MCF 10A (cell line): ENCODE measurements at regions not wholly inside any gene's neighbourhood (a gene's known extent, or its start where the extent isn't known, plus 50 kb on each side); places are given as distances from the start of the nearest gene placed in this dataset.
A peak's percentile ranks its signal among the peaks of the same experiment; 100 is the strongest.

ENCODE experiments used
- BruUV-seq: library from RNA; stranded (reverse); fragments of 400-500 nt; replicated peaks from 2 replicates; lab custom pipeline; 2021; lab: Mats Ljungman, UMichigan
- CTCF ChIA-PET: fragments of 300-600 bp; sonication (Branson Sonifier 250); formaldehyde crosslinking; extraction: SDS; loops from one replicate; lab custom pipeline; 2021; ENCODE audit warnings: antibody characterized with exemption, inconsistent platforms; lab: Yijun Ruan, JAX
- POLR2A ChIA-PET: fragments of 300-600, 350-650 bp; sonication (Branson Sonifier 250); formaldehyde crosslinking; extraction: SDS; loops from one replicate; lab custom pipeline; 2020; ENCODE audit warnings: antibody characterized with exemption, inconsistent platforms; lab: Yijun Ruan, JAX
- DNase-seq: peaks from one replicate; pipeline ENCODE4 v3.0.0-alpha.2; 2018; ENCODE audit not compliant: unreplicated experiment
- H3K27ac Mint-ChIP-seq: one replicate; pipeline ENCODE4 v1.8.0; 2022; ENCODE audit warnings: mild to moderate bottlenecking, low read depth, mixed read lengths; ENCODE audit not compliant: unreplicated experiment
- H3K27me3 Mint-ChIP-seq: one replicate; pipeline ENCODE4 v1.8.0; 2022; ENCODE audit warnings: mixed read lengths; ENCODE audit not compliant: insufficient read depth, unreplicated experiment
- H3K36me3 Mint-ChIP-seq: one replicate; pipeline ENCODE4 v1.8.0; 2022; ENCODE audit warnings: mild to moderate bottlenecking, moderate library complexity, mixed read lengths; ENCODE audit not compliant: insufficient read depth, unreplicated experiment
- H3K4me1 Mint-ChIP-seq: one replicate; pipeline ENCODE4 v1.8.0; 2022; ENCODE audit warnings: mixed read lengths; ENCODE audit not compliant: insufficient read depth, unreplicated experiment
- H3K4me3 Mint-ChIP-seq: one replicate; pipeline ENCODE4 v1.8.0; 2022; ENCODE audit warnings: mild to moderate bottlenecking, moderate library complexity, mixed read lengths; ENCODE audit not compliant: unreplicated experiment
- H3K9me3 Mint-ChIP-seq: one replicate; pipeline ENCODE4 v1.8.0; 2022; ENCODE audit warnings: mixed read lengths; ENCODE audit not compliant: unreplicated experiment
- intact Hi-C: fragments of 100-400 bp; cut with micrococcal nuclease; formaldehyde crosslinking; loops from 2 replicates; pipeline ENCODE4 v1.14.1; 2022
- TF ChIP-seq, protein P1 (sequence below): fragments of 200-600 bp; IDR thresholded peaks from one replicate; pipeline ENCODE4 v1.8.0; 2022; ENCODE audit warnings: antibody characterized with exemption, mild to moderate bottlenecking; ENCODE audit not compliant: unreplicated experiment

DNA sequence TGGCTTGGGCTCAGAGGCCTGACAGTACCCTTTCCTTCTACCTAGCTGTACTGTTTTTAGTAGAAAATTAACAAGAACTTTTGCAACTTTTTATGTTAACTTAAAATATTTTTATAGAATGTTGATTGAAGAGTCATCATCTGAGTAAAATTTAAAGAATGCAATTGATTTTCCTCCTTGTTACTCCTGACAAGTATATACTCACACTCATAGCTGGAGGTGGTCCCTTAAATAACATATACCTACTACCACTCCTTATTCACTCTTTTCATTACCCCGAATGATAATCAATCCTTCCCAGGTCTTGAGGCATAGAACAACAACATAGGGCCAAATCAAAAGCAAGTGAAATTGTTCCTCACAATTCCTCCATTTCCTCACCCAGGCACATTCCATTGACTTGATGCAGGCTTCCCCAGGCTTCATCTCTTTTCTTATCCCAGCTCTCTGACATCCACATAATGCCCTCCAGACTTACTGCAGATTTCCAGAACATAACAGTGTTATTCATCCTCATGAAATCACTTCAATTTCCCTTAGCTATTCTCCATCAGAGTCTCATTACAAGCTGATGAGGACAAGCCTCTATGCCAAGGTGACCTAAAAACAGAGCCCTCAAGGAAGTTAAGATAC lies 73.2 kb upstream of the ANXA10 start:
- Mint-ChIP-seq H3K27me3 (no peaks in the 10 kb centered on the region), H3K4me1 (peaks cover 5% of the 10 kb centered on the region), H3K4me3 (no peak overlapping the region), H3K27ac (no peak overlapping the region), H3K9me3 (no peaks in the 10 kb centered on the region), H3K36me3 (no peaks in the 10 kb centered on the region)
- TF ChIP-seq, protein P1, sequence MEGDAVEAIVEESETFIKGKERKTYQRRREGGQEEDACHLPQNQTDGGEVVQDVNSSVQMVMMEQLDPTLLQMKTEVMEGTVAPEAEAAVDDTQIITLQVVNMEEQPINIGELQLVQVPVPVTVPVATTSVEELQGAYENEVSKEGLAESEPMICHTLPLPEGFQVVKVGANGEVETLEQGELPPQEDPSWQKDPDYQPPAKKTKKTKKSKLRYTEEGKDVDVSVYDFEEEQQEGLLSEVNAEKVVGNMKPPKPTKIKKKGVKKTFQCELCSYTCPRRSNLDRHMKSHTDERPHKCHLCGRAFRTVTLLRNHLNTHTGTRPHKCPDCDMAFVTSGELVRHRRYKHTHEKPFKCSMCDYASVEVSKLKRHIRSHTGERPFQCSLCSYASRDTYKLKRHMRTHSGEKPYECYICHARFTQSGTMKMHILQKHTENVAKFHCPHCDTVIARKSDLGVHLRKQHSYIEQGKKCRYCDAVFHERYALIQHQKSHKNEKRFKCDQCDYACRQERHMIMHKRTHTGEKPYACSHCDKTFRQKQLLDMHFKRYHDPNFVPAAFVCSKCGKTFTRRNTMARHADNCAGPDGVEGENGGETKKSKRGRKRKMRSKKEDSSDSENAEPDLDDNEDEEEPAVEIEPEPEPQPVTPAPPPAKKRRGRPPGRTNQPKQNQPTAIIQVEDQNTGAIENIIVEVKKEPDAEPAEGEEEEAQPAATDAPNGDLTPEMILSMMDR = no peak
- CTCF ChIA-PET = interaction anchor here (0.5 kb wide), 1 partner anchor 386 kb away, joined by 5 read pairs; no protein-coding TSS in a partner anchor
- intact Hi-C loops = no loop called here
- no TSS peak for BruUV-seq
- no peak for DNase-seq
- POLR2A ChIA-PET = interaction anchor here (0.5 to 1.1 kb wide), 2 partner anchors 14 to 122 kb away, joined by 3 read pairs; no protein-coding TSS in a partner anchor

DNA sequence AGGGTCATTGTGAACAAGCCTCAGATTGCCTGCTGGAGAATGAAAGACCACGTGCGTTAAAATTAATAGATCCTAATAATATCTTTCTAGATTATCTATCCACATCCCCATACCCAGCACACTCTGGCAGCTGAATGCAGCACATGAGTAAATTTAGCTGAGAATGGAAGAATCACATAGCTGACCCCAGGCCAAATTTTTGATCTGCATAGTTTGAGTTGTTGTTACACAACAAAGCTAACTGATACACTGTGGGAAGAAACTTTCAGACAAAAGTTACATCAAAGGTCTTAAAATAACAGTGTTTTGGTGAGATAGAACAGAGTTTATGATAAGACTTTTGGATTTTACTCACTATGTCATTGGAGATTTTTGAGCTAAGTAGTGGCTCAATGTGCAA lies 72.4 kb upstream of the ANXA10 start:
- ChIA-PET POLR2A (interaction anchor here (1.1 kb wide), 1 partner anchor 15 kb away, joined by 3 read pairs; no protein-coding TSS in a partner anchor), CTCF (interaction anchor here (0.6 kb wide), 2 partner anchors 74 to 208 kb away, joined by 3 read pairs; no protein-coding TSS in a partner anchor)
- no TSS peak for BruUV-seq
- no peaks in the 10 kb centered on the region for H3K36me3 Mint-ChIP-seq
- H3K9me3 Mint-ChIP-seq = no peaks in the 10 kb centered on the region
- TF ChIP-seq, protein P1 = no peak
- intact Hi-C loops = no loop called here
- no peak overlapping the region for H3K27ac Mint-ChIP-seq
- no peak for DNase-seq
- H3K27me3 Mint-ChIP-seq = no peaks in the 10 kb centered on the region
- H3K4me1 Mint-ChIP-seq = peaks cover 5% of the 10 kb centered on the region
- H3K4me3 Mint-ChIP-seq = no peak overlapping the region

DNA sequence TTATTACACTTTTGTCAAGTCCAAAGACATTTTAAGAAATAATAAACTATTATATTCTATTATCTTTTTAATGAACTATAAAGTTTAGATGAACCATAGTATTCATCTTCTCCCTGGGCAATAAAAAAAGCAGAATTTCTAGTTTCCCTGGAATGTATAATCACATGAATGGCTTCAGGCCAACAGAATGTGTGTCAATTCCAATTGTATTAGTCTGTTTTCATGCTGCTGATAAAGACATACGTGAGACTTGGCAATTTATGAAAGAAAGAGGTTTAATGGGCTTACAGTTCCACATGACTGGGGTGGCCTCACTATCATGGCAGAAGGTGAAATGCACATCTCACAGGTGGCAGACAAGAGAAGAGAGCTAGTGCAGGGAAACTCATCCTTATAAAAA lies 70.7 kb upstream of the ANXA10 start:
- no peaks in the 10 kb centered on the region for H3K9me3 Mint-ChIP-seq
- BruUV-seq = no TSS peak
- TF ChIP-seq, protein P1 = no peak
- CTCF ChIA-PET = no interaction called here
- no peak overlapping the region for H3K27ac Mint-ChIP-seq
- no peak overlapping the region for H3K4me3 Mint-ChIP-seq
- DNase-seq = no peak
- POLR2A ChIA-PET = no interaction called here
- no peaks in the 10 kb centered on the region for H3K36me3 Mint-ChIP-seq
- H3K4me1 Mint-ChIP-seq = peaks cover 5% of the 10 kb centered on the region
- intact Hi-C loops = no loop called here
- no peaks in the 10 kb centered on the region for H3K27me3 Mint-ChIP-seq

DNA sequence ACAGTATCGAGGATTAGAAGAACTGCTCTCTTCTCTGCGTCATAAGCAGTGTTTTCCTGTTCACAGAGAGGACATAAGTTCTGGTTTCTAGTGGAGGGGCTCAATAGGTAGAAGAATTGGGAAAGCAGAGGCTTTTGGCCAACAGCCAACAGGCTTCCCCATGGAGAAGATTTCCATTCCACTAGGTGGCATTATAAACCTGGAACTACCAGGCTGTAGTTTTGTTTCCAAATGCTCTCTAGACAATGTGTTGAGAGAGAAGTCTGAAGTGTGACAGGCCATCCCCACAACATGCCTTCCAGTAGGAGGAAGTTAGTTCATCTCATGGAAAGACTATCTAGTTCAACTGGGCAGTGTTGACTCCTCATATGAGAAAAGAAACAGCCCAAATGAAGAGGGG lies 63.8 kb upstream of the ANXA10 start:
- CTCF ChIA-PET = interaction anchor here (0.6 to 0.7 kb wide), 2 partner anchors 94 to 138 kb away, joined by 3 read pairs; no protein-coding TSS in a partner anchor
- no peaks in the 10 kb centered on the region for H3K36me3 Mint-ChIP-seq
- H3K27me3 Mint-ChIP-seq = no peaks in the 10 kb centered on the region
- H3K9me3 Mint-ChIP-seq = peaks cover 8% of the 10 kb centered on the region
- DNase-seq = peak; percentile 71
- no peaks in the 10 kb centered on the region for H3K4me1 Mint-ChIP-seq
- H3K27ac Mint-ChIP-seq = no peak overlapping the region
- TF ChIP-seq, protein P1 = peak; percentile 16
- BruUV-seq = no TSS peak
- POLR2A ChIA-PET = no interaction called here
- H3K4me3 Mint-ChIP-seq = no peak overlapping the region
- intact Hi-C loops = loop anchor here (1.0 kb wide), 1 partner anchor 126 kb away; no protein-coding TSS in a partner anchor
